Colonic mucosa (tissue), 4 donors: ENCODE measurements at regions not wholly inside any gene's neighbourhood (a gene's known extent, or its start where the extent isn't known, plus 50 kb on each side); places are given as distances from the start of the nearest gene placed in this dataset.

Experiments used
- DNase-seq: peaks from one replicate; pipeline ENCODE4 v3.0.0-alpha.2; 2020
- H3K27ac ChIP-seq: fragments of 200-600 bp; one replicate; pipeline ENCODE4 v1.8.0; 2021
- H3K27me3 ChIP-seq: fragments of 200-600 bp; one replicate; pipeline ENCODE4 v1.8.0; 2021
- H3K36me3 ChIP-seq: fragments of 200-600 bp; one replicate; pipeline ENCODE4 v1.8.0; 2021
- H3K4me1 ChIP-seq: fragments of 200-600 bp; one replicate; pipeline ENCODE4 v1.8.0; 2021; ENCODE audit warnings: mild to moderate bottlenecking
- H3K4me3 ChIP-seq: fragments of 200-600 bp; one replicate; pipeline ENCODE4 v1.8.0; 2021
- H3K9ac ChIP-seq, 2 donors: one replicate each; pipeline ENCODE4 v1.7.0; 2013; ENCODE audit warnings: control low read depth in 2 of 2, low read depth in 2 of 2, low read length in 2 of 2
- H3K9me3 ChIP-seq: fragments of 200-600 bp; one replicate; pipeline ENCODE4 v1.8.0; 2021
- intact Hi-C: fragments of 100-400 bp; cut with DNase I; formaldehyde crosslinking; loops from one replicate; pipeline ENCODE4 v1.14.1; 2022
- TF ChIP-seq, protein P1 (sequence below): fragments of 200-600 bp; IDR thresholded peaks from one replicate; pipeline ENCODE4 v1.8.0; 2022; ENCODE audit warnings: antibody characterized with exemption, mild to moderate bottlenecking
- donor health status: healthy.
- donor health status: DM: no; HTN: no; CAD: no.
- donor health status: DM: no; HTN: no; CAD: no.

DNA sequence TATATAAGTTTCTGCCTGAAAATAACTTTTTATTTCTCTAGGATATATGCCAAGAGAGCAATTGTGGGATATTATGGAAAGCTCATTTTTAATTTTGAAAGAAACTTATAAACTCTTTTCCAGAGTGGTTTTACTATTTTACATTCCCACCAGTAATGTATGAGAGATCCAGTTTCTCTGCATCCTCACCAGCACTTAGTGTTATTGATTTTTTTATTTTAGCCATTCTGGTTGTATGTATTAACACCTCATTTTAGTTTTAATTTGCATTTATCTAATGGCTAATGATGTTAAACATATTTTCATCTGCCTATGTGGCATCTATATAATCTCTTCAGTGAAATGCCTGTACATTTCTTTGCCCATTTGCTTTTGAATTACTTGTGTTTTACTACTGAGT is 597.7 kb upstream of the RAB6C start:
- H3K9ac ChIP-seq, result no peak overlapping the region
- no peaks in the 10 kb centered on the region for H3K36me3 ChIP-seq
- no peaks in the 10 kb centered on the region for H3K9me3 ChIP-seq
- H3K4me1 ChIP-seq, result no peaks in the 10 kb centered on the region
- no peak overlapping the region for H3K4me3 ChIP-seq
- DNase-seq, result no peak
- intact Hi-C loops, result no loop called here
- TF ChIP-seq, protein P1, sequence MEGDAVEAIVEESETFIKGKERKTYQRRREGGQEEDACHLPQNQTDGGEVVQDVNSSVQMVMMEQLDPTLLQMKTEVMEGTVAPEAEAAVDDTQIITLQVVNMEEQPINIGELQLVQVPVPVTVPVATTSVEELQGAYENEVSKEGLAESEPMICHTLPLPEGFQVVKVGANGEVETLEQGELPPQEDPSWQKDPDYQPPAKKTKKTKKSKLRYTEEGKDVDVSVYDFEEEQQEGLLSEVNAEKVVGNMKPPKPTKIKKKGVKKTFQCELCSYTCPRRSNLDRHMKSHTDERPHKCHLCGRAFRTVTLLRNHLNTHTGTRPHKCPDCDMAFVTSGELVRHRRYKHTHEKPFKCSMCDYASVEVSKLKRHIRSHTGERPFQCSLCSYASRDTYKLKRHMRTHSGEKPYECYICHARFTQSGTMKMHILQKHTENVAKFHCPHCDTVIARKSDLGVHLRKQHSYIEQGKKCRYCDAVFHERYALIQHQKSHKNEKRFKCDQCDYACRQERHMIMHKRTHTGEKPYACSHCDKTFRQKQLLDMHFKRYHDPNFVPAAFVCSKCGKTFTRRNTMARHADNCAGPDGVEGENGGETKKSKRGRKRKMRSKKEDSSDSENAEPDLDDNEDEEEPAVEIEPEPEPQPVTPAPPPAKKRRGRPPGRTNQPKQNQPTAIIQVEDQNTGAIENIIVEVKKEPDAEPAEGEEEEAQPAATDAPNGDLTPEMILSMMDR, result no peak
- no peaks in the 10 kb centered on the region for H3K27me3 ChIP-seq
- H3K27ac ChIP-seq, result no peak overlapping the region

DNA sequence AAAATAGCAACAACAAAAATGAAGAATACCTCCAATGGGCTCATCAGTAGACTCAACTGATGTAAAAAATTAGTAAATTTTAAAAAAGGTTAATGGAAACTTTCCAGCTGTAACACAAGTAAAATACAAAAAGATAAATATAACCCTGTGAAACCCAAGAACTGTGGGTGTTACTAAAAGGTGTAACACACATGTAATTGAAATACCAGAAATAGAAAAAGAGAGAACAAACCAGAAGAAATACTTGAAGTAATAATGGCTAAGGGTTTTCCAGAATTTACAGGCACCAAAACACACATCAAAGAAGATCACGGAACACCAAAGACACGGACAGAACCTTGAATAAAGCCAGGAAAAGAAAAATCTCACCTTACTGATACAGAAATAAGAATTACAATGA is 590.6 kb upstream of the RAB6C start:
- H3K27me3 ChIP-seq, result no peaks in the 10 kb centered on the region
- intact Hi-C loops, result no loop called here
- TF ChIP-seq, protein P1, result no peak
- DNase-seq, result no peak
- no peaks in the 10 kb centered on the region for H3K4me1 ChIP-seq
- H3K36me3 ChIP-seq, result no peaks in the 10 kb centered on the region
- H3K4me3 ChIP-seq, result no peak overlapping the region
- H3K9ac ChIP-seq, result no peak overlapping the region
- H3K27ac ChIP-seq, result no peak overlapping the region
- no peaks in the 10 kb centered on the region for H3K9me3 ChIP-seq

DNA sequence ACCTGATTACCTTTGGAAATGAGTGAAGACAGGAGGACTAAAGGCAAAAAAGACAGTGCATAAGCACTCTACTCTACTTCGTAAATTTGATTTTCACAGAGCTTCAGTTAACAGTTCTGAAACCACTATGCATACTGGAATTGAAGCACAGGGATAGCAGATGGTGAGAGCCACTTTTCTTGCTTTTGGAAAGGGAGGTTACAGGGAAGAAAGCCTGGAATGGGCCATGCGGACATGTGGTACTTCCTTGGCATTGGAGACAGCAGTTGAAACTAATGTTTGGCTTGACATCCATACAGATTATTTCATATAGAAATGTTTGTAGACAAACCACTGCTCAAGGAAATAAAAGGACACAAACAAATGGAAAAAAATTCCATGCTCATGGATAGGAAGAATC is 585.6 kb upstream of the RAB6C start:
- H3K27me3 ChIP-seq, result no peaks in the 10 kb centered on the region
- no peaks in the 10 kb centered on the region for H3K4me1 ChIP-seq
- no peak for DNase-seq
- no peaks in the 10 kb centered on the region for H3K36me3 ChIP-seq
- H3K9ac ChIP-seq, result no peak overlapping the region
- H3K27ac ChIP-seq, result no peak overlapping the region
- no peak overlapping the region for H3K4me3 ChIP-seq
- TF ChIP-seq, protein P1, result no peak
- no peaks in the 10 kb centered on the region for H3K9me3 ChIP-seq
- intact Hi-C loops, result loop anchor here (10.0 kb wide), 1 partner anchor 659 kb away; no protein-coding TSS in a partner anchor

DNA sequence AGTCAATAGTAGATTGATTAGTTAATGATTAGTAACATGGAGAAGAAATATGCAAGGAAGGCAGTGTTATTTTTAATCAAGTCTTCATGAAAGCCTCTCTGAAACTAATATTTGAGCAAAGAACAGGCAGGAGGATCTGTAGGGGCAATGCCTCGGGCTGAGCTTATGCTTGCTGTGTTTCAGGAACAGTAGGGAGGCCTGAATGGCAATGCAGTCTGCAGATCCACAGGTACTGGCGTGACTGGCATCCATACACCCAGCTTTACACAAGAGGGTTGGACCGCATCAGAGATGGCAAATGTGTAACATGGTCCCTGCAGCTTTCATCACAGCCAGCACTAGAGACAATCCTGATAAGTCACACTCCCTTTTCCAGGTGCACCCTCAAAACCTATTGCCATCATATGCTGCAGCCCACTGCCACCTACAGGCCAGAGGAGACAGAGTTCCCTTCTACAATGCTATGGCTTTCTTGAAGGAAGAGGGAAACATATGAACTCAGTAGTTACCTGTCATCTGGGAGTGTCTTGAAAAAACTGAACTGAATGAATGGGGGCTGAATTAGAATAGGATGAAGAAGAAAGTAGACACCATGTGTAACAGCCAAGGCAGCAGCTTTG is 582.4 kb upstream of the RAB6C start:
- intact Hi-C loops, result loop anchor here (10.0 kb wide), 1 partner anchor 662 kb away; no protein-coding TSS in a partner anchor
- Histone ChIP-seq H3K36me3 (no peaks in the 10 kb centered on the region), H3K4me1 (no peaks in the 10 kb centered on the region), H3K9me3 (no peaks in the 10 kb centered on the region), H3K9ac (no peak overlapping the region), H3K4me3 (no peak overlapping the region), H3K27ac (no peak overlapping the region), H3K27me3 (no peaks in the 10 kb centered on the region)
- DNase-seq, result no peak
- TF ChIP-seq, protein P1, result peak; percentile 40

DNA sequence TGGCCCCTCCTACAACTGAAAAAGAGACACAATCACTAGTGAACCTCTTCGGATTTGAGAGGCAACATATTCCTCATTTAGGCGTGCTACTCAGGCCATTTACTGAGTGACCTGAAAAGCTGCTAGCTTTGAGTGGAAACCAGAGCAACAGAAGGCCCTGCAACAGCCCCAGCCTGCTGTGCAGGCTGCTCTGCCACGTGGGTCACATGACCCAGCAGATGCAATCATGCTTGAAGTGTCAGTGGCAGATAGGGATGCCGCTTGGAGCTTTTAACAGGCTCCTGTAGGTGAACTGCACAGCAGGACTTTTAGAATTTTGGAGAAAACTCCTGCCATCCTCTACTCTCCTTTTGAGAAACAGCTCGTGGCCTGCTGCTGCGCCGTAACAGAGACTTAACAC is 578.6 kb upstream of the RAB6C start:
- H3K9ac ChIP-seq, result no peak overlapping the region
- no peaks in the 10 kb centered on the region for H3K9me3 ChIP-seq
- DNase-seq, result no peak
- no peaks in the 10 kb centered on the region for H3K4me1 ChIP-seq
- H3K36me3 ChIP-seq, result no peaks in the 10 kb centered on the region
- H3K27ac ChIP-seq, result no peak overlapping the region
- TF ChIP-seq, protein P1, result no peak
- no peak overlapping the region for H3K4me3 ChIP-seq
- no peaks in the 10 kb centered on the region for H3K27me3 ChIP-seq
- intact Hi-C loops, result no loop called here
